K562 (cell line): ENCODE measurements at regions not wholly inside any gene's neighbourhood (a gene's known extent, or its start where the extent isn't known, plus 50 kb on each side); places are given as distances from the start of the nearest gene placed in this dataset.

Source experiments
- ATAC-seq: fragments of 200-7000 bp; cut with Tn5 transposase; 3 replicates; pipeline ENCODE4 v1.9.1; 2020; ENCODE audit warnings: moderate library complexity
- BruUV-seq: library from RNA; stranded (reverse); fragments of 400-500 nt; replicated peaks from 2 replicates; lab custom pipeline; 2021; lab: Mats Ljungman, UMichigan
- CTCF ChIA-PET: fragments of 300-600 bp; formaldehyde crosslinking; extraction: SDS; loops from one replicate; lab custom pipeline; 2021; ENCODE audit warnings: low intra/inter-chr PET ratio; lab: Yijun Ruan, JAX
- POLR2A ChIA-PET: fragments of 300-600, 350-650 bp; sonication (Branson Sonifier 250); formaldehyde crosslinking; extraction: SDS; loops from one replicate; lab custom pipeline; 2021; ENCODE audit warnings: antibody characterized with exemption, inconsistent platforms; lab: Yijun Ruan, JAX
- DNase-seq, 4 experiments: peaks; one replicate each; pipeline versions ENCODE4 v3.0.0 to v3.0.0-alpha.2; 2011 to 2018; ENCODE audit warnings: low spot score in 3 of 4, mixed read lengths in 3 of 4; ENCODE audit errors: extremely low read depth in 1 of 4
- FAIRE-seq: peaks from 2 replicates; lab custom pipeline; 2011; peaks lifted over from hg19 to GRCh38; lab: Jason Lieb, UNC
- H2AFZ ChIP-seq: 2 replicates; pipeline ENCODE4 v1.6.0; 2011; ENCODE audit warnings: low read depth, low read length, control low read depth, inconsistent platforms
- H3K27ac ChIP-seq: fragments of 200-600 bp; 3 replicates; pipeline ENCODE4 v1.8.0; 2011; ENCODE audit warnings: low read depth, mild to moderate bottlenecking, control low read depth, inconsistent platforms, low read length, moderate library complexity, mixed read lengths; ENCODE audit errors: extremely low read depth
- H3K27me3 ChIP-seq, 2 experiments: fragments of 300-600 bp in 1 of 2; 2 replicates in 1 of 2; 3 replicates in 1 of 2; pipeline versions ENCODE4 v1.6.0 to v1.8.0; 2011; ENCODE audit warnings: inconsistent platforms in 2 of 2, low read length in 2 of 2, mild to moderate bottlenecking in 1 of 2, mixed read lengths in 1 of 2, moderate library complexity in 1 of 2; ENCODE audit not compliant: control insufficient read depth in 2 of 2, insufficient read depth in 2 of 2
- H3K36me3 ChIP-seq: fragments of 300-600 bp; 3 replicates; pipeline ENCODE4 v1.8.0; 2011; ENCODE audit warnings: mild to moderate bottlenecking, low read length, inconsistent platforms; ENCODE audit not compliant: control insufficient read depth, insufficient read depth
- H3K4me1 ChIP-seq, 2 experiments: fragments of 200-600 bp in 1 of 2; replicated peaks in 1 of 2; 2 replicates in 1 of 2; 3 replicates in 1 of 2; pipeline versions ENCODE4 v1.5.1 to v1.8.0; 2011; ENCODE audit warnings: inconsistent platforms in 2 of 2, low read length in 2 of 2, mild to moderate bottlenecking in 1 of 2, mixed read lengths in 1 of 2, moderate library complexity in 1 of 2; ENCODE audit not compliant: control insufficient read depth in 2 of 2, insufficient read depth in 2 of 2
- H3K4me2 ChIP-seq: 2 replicates; pipeline ENCODE4 v1.6.1; 2011; ENCODE audit warnings: low read length, control low read depth, inconsistent platforms, mixed read lengths; ENCODE audit not compliant: insufficient read depth
- H3K4me3 ChIP-seq: fragments of 200-600 bp; sonication (generic), shearing (Covaris generic); 2 replicates; pipeline ENCODE4 v1.5.1; 2016; ENCODE audit warnings: control low read depth, inconsistent platforms
- H3K79me2 ChIP-seq: fragments of 200-600 bp; 3 replicates; pipeline ENCODE4 v1.8.0; 2011; ENCODE audit warnings: low read length, inconsistent platforms; ENCODE audit not compliant: control insufficient read depth, insufficient read depth
- H3K9ac ChIP-seq, 2 experiments: 2 replicates each; pipeline versions ENCODE4 v1.6.0 to v1.6.1; 2011; ENCODE audit warnings: low read depth in 2 of 2, low read length in 2 of 2, control low read depth in 1 of 2, inconsistent platforms in 1 of 2, mild to moderate bottlenecking in 1 of 2, mixed read lengths in 1 of 2; ENCODE audit not compliant: insufficient read depth in 1 of 2
- H3K9me1 ChIP-seq: one replicate; pipeline ENCODE4 v1.6.0; 2011; ENCODE audit warnings: inconsistent platforms, mild to moderate bottlenecking, low read length, moderate library complexity; ENCODE audit not compliant: control insufficient read depth, insufficient read depth
- H3K9me3 ChIP-seq: replicated peaks from 2 replicates; pipeline ENCODE4 v1.5.1; 2011; ENCODE audit warnings: low read depth, low read length, inconsistent platforms; ENCODE audit not compliant: control insufficient read depth, insufficient read depth
- H4K20me1 ChIP-seq: replicated peaks from 2 replicates; pipeline ENCODE4 v1.6.1; 2011; ENCODE audit warnings: low read length, inconsistent platforms, mixed read lengths; ENCODE audit not compliant: control insufficient read depth, insufficient read depth
- DMBX1 ChIP-seq: fragments of 250-450 bp; sonication (Bioruptor Pico); IDR thresholded peaks from 2 replicates; pipeline ENCODE4 v1.8.0; 2022; ENCODE audit warnings: inconsistent platforms, mild to moderate bottlenecking, moderate library complexity, borderline replicate concordance
- PTTG1 ChIP-seq: fragments of 450-650 bp; IDR thresholded peaks from 2 replicates; pipeline ENCODE4 v1.6.1; 2016; ENCODE audit warnings: low read depth, mild to moderate bottlenecking, missing genetic modification characterization, missing compliant biosample characterization
- XRCC4 ChIP-seq: IDR thresholded peaks from one replicate; pipeline ENCODE4 v1.6.1; 2011; ENCODE audit not compliant: insufficient read depth, insufficient read length; ENCODE audit errors: extremely low read depth
- ZNF445 ChIP-seq: fragments of 250-450 bp; sonication (Bioruptor Pico); IDR thresholded peaks from 2 replicates; pipeline ENCODE4 v1.4.0; 2020; ENCODE audit warnings: low read depth, mild to moderate bottlenecking, moderate library complexity
- WGBS: fragments of 100-300 bp; shearing (Covaris generic); methylation state at CpG from one replicate; pipeline ENCODE4 v1.1.6; 2016; ENCODE audit warnings: low coverage, mixed read lengths; ENCODE audit not compliant: insufficient coverage; ENCODE audit errors: missing lambda C conversion rate; 5-methylcytosine and 5-hydroxymethylcytosine counted together
- in situ Hi-C: fragments of 300-500 bp; cut with MboI; formaldehyde crosslinking; loops from 4 replicates; pipeline ENCODE4 v1.15.0; 2018; ENCODE audit warnings: inconsistent platforms, mixed read lengths
- intact Hi-C: fragments of 100-400 bp; cut with micrococcal nuclease; formaldehyde crosslinking; loops from 2 replicates; pipeline ENCODE4 v1.14.2; 2022
- TF ChIP-seq, protein P1 (sequence below): fragments of 200-800 bp; sonication (Bioruptor generic); IDR thresholded peaks from 2 replicates; pipeline ENCODE4 v1.6.1; 2017; ENCODE audit warnings: missing genetic modification characterization, missing compliant biosample characterization
- TF ChIP-seq, protein P2 (sequence below): sonication (generic); formaldehyde crosslinking; IDR thresholded peaks from 2 replicates; pipeline ENCODE4 v1.8.0; 2022; ENCODE audit warnings: mild to moderate bottlenecking, missing genetic modification reagents
- TF ChIP-seq, protein P3 (sequence below): sonication (generic); formaldehyde crosslinking; IDR thresholded peaks from 2 replicates; pipeline ENCODE4 v1.8.1; 2022; ENCODE audit warnings: missing genetic modification reagents

DNA sequence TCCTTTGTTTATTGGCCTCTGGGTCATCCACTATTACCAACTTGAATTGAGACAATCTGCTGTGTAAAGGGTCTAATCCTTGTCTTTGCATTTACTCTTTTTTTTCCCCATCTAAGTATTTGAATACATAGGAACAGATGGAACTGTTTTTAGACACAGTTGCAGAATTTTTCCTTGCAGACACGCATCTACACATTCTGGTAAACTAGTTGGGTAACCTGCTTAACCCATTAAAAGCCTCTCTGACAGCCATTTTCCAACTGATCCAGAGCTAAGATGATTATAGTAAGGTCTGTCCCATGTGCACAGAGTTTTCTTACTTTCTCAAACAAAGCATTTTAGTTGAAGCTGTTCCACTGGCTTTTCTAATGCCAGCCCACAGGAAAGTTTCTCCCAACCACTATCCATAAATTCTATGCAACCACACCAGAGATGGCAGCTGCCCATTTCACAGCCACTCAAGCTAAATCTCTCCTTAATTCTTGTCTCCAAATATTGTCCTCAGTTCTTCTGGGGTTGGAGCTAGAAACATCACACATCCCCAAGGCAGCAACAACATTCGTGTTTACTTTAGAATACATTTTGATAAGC lies 492.1 kb downstream of the MAFB start (continued):
- TF ChIP-seq, protein P1, sequence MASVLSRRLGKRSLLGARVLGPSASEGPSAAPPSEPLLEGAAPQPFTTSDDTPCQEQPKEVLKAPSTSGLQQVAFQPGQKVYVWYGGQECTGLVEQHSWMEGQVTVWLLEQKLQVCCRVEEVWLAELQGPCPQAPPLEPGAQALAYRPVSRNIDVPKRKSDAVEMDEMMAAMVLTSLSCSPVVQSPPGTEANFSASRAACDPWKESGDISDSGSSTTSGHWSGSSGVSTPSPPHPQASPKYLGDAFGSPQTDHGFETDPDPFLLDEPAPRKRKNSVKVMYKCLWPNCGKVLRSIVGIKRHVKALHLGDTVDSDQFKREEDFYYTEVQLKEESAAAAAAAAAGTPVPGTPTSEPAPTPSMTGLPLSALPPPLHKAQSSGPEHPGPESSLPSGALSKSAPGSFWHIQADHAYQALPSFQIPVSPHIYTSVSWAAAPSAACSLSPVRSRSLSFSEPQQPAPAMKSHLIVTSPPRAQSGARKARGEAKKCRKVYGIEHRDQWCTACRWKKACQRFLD (CRISPR knock-in tag) = no peak
- TF ChIP-seq DMBX1 (CRISPR knock-in tag) = no peak
- TF ChIP-seq, protein P2, sequence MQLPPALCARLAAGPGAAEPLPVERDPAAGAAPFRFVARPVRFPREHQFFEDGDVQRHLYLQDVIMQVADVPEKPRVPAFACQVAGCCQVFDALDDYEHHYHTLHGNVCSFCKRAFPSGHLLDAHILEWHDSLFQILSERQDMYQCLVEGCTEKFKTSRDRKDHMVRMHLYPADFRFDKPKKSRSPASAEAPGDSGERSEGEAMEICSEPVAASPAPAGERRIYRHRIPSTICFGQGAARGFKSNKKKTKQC (CRISPR knock-in tag) = no peak

DNA sequence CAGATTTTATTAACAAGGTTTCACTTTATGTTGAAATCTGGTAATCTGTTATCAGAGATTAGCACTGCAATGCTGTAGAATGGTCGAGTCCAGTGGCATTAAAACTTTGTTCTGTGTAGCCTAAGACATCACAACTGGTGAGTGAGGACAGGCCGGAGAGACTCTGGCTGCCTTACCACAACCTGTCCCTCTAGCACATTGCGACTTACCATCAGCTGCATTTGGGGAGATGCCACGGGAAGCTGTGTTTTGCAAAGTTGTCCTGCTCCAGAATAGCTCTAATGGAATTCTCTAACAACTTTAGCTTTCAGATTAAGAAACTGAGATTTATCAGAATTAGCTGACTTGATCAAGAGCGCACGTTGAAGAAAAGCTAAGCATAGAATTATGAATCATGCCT lies 493.3 kb downstream of the MAFB start:
- Histone ChIP-seq H3K9me1 (no peaks in the 10 kb centered on the region), H3K79me2 (no peaks in the 10 kb centered on the region), H3K4me1 (no peaks in the 10 kb centered on the region), H3K36me3 (no peaks in the 10 kb centered on the region), H3K9ac (no peak overlapping the region), H3K4me3 (no peak overlapping the region), H2AFZ (no peak overlapping the region), H3K27ac (no peak overlapping the region), H3K9me3 (no peaks in the 10 kb centered on the region), H4K20me1 (no peaks in the 10 kb centered on the region), H3K27me3 (no peaks in the 10 kb centered on the region), H3K4me2 (no peak overlapping the region)
- no TSS peak for BruUV-seq
- DNase-seq (no peak), ATAC-seq (no peak), FAIRE-seq (no peak)
- TF ChIP-seq, protein P3, sequence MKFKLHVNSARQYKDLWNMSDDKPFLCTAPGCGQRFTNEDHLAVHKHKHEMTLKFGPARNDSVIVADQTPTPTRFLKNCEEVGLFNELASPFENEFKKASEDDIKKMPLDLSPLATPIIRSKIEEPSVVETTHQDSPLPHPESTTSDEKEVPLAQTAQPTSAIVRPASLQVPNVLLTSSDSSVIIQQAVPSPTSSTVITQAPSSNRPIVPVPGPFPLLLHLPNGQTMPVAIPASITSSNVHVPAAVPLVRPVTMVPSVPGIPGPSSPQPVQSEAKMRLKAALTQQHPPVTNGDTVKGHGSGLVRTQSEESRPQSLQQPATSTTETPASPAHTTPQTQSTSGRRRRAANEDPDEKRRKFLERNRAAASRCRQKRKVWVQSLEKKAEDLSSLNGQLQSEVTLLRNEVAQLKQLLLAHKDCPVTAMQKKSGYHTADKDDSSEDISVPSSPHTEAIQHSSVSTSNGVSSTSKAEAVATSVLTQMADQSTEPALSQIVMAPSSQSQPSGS = no peak
- TF ChIP-seq ZNF445 = no peak
- no peak for TF ChIP-seq PTTG1 (tag)
- no peak for TF ChIP-seq XRCC4
- POLR2A ChIA-PET = no interaction called here
- intact Hi-C loops = no loop called here
- in situ Hi-C loops = no loop called here
- 0% methylated on average over 6 of the region's 6 CpGs for WGBS
- CTCF ChIA-PET = no interaction called here
